ENCODE measurements at regions not wholly inside any gene's neighbourhood (a gene's known extent, or its start where the extent isn't known, plus 50 kb on each side); places are given as distances from the start of the nearest gene placed in this dataset.

DNA sequence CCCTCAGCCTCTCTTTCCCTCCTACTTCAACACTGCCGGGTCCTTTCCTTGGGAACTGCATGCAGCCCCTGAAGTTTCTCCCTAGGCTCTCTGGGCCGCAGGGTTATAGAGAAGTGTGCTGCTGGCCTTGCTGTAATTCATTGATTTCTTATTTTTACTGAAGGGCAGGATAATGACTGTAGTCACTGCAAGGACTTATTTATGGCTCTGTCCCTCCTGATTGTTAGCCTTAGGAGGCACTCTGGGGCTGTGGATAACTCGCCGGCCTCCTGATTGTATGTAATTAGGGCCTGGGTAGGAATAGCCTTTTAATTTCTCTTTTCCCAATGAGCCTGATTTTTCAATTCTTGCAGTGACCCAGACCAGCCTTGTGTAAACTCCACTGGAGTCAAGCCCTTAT is 138.3 kb upstream of the CDH13 start:
- Histone ChIP-seq H3K36me3 (replicated peaks in 1 of 2; ENCODE audit: control insufficient read depth in 1 of 2, insufficient read depth in 2 of 2, low read length in 2 of 2) (no peaks in the 10 kb centered on the region), H3K4me2 (ENCODE audit: low read depth, low read length) (no peak overlapping the region), H3K9me3 (ENCODE audit: low read length) (no peaks in the 10 kb centered on the region), H3K79me2 (ENCODE audit: insufficient read depth, low read length) (no peaks in the 10 kb centered on the region), H3K27ac (ENCODE audit: extremely low read length, insufficient read depth, low read length) (no peak overlapping the region), H3K27me3 (ENCODE audit: control insufficient read depth in 1 of 2, insufficient read depth in 2 of 2, low read length in 2 of 2) (0 out of 5 replicates have a peak, but pooled peaks cover 0 to 9% of the 10 kb centered on the region in 2 experiments), H3K9ac (ENCODE audit: insufficient read depth, low read depth, low read length) (no peak overlapping the region), H4K20me1 (ENCODE audit: insufficient read depth, low read length) (no peaks in the 10 kb centered on the region), H2AFZ (ENCODE audit: low read length) (no peak overlapping the region), H3K4me1 (ENCODE audit: insufficient read depth, low read length) (no peaks in the 10 kb centered on the region), H3K4me3 (replicated peaks in 1 of 3; ENCODE audit: insufficient read depth in 1 of 3, low read depth in 2 of 3, low read length in 3 of 3) (no peak overlapping the region)
- in situ Hi-C loops (cut with HindIII; ENCODE audit: extremely low pct_ligation_motif_present, low pct_unique_long_range_greater_than_20kb), result no loop called here
- WGBS (ENCODE audit: low lambda C conversion rate), result 14% methylated on average over 4 of the region's 4 CpGs
- no TSS peak for BruUV-seq (replicated peaks)
- FAIRE-seq (no peak), ATAC-seq (no peak), DNase-seq (ENCODE audit: low spot score) (no peak)
- ChIA-PET CTCF (ENCODE audit: low intra/inter-chr PET ratio, low total read pairs) (no interaction called here), POLR2A (no interaction called here)
- intact Hi-C loops (cut with micrococcal nuclease; ENCODE audit: unreplicated experiment), result no loop called here
- no peak for TF ChIP-seq ZNF660 (CRISPR knock-in tag; IDR thresholded peaks at IDR 0.05; ENCODE audit: borderline replicate concordance, low read depth)
- TF ChIP-seq, protein P1, sequence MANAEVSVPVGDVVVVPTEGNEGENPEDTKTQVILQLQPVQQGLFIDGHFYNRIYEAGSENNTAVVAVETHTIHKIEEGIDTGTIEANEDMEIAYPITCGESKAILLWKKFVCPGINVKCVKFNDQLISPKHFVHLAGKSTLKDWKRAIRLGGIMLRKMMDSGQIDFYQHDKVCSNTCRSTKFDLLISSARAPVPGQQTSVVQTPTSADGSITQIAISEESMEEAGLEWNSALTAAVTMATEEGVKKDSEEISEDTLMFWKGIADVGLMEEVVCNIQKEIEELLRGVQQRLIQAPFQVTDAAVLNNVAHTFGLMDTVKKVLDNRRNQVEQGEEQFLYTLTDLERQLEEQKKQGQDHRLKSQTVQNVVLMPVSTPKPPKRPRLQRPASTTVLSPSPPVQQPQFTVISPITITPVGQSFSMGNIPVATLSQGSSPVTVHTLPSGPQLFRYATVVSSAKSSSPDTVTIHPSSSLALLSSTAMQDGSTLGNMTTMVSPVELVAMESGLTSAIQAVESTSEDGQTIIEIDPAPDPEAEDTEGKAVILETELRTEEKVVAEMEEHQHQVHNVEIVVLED (CRISPR knock-in tag; IDR thresholded peaks at IDR 0.05; ENCODE audit: borderline replicate concordance), result no peak
- TF ChIP-seq CREM (IDR thresholded peaks at IDR 0.05), result no peak
- TF ChIP-seq CREM (CRISPR knock-in tag; IDR thresholded peaks at IDR 0.05), result no peak
- no peak for TF ChIP-seq CBX2 (IDR thresholded peaks at IDR 0.05; ENCODE audit: low read depth, low read length)
- no peak for TF ChIP-seq CBX2 (CRISPR knock-in tag; IDR thresholded peaks at IDR 0.05; ENCODE audit: low read depth)
- TF ChIP-seq ZBTB3 (CRISPR knock-in tag; IDR thresholded peaks at IDR 0.05; ENCODE audit: borderline replicate concordance, low read depth), result no peak
- no peak for TF ChIP-seq KMT2A (CRISPR knock-in tag; IDR thresholded peaks at IDR 0.05)
- TF ChIP-seq, protein P2, sequence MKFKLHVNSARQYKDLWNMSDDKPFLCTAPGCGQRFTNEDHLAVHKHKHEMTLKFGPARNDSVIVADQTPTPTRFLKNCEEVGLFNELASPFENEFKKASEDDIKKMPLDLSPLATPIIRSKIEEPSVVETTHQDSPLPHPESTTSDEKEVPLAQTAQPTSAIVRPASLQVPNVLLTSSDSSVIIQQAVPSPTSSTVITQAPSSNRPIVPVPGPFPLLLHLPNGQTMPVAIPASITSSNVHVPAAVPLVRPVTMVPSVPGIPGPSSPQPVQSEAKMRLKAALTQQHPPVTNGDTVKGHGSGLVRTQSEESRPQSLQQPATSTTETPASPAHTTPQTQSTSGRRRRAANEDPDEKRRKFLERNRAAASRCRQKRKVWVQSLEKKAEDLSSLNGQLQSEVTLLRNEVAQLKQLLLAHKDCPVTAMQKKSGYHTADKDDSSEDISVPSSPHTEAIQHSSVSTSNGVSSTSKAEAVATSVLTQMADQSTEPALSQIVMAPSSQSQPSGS (CRISPR knock-in tag; IDR thresholded peaks at IDR 0.05), result no peak
- no peak for TF ChIP-seq ZBTB43 (CRISPR knock-in tag; conservative IDR thresholded peaks at IDR 0.05)
- TF ChIP-seq, protein P3, sequence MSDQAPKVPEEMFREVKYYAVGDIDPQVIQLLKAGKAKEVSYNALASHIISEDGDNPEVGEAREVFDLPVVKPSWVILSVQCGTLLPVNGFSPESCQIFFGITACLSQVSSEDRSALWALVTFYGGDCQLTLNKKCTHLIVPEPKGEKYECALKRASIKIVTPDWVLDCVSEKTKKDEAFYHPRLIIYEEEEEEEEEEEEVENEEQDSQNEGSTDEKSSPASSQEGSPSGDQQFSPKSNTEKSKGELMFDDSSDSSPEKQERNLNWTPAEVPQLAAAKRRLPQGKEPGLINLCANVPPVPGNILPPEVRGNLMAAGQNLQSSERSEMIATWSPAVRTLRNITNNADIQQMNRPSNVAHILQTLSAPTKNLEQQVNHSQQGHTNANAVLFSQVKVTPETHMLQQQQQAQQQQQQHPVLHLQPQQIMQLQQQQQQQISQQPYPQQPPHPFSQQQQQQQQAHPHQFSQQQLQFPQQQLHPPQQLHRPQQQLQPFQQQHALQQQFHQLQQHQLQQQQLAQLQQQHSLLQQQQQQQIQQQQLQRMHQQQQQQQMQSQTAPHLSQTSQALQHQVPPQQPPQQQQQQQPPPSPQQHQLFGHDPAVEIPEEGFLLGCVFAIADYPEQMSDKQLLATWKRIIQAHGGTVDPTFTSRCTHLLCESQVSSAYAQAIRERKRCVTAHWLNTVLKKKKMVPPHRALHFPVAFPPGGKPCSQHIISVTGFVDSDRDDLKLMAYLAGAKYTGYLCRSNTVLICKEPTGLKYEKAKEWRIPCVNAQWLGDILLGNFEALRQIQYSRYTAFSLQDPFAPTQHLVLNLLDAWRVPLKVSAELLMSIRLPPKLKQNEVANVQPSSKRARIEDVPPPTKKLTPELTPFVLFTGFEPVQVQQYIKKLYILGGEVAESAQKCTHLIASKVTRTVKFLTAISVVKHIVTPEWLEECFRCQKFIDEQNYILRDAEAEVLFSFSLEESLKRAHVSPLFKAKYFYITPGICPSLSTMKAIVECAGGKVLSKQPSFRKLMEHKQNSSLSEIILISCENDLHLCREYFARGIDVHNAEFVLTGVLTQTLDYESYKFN (CRISPR knock-in tag; conservative IDR thresholded peaks at IDR 0.05), result no peak
- TF ChIP-seq ZBTB7A (CRISPR knock-in tag; IDR thresholded peaks at IDR 0.05), result no peak
- no peak for TF ChIP-seq PRDM15 (CRISPR knock-in tag; IDR thresholded peaks at IDR 0.05)
